Fibroblast of mammary gland (primary cell): ENCODE measurements at regions not wholly inside any gene's neighbourhood (a gene's known extent, or its start where the extent isn't known, plus 50 kb on each side); places are given as distances from the start of the nearest gene placed in this dataset.

Source experiments
- DNase-seq: peaks from one replicate; pipeline ENCODE4 v3.0.0-alpha.2; 2010; ENCODE audit warnings: low read depth
- H3K4me3 ChIP-seq: 2 replicates; pipeline ENCODE4 v1.5.1; 2011; ENCODE audit warnings: low read depth, mild to moderate bottlenecking, low read length, moderate library complexity; ENCODE audit not compliant: control insufficient read depth
- TF ChIP-seq, protein P1 (sequence below): conservative IDR thresholded peaks from 2 replicates; pipeline ENCODE4 v1.5.1; 2011; ENCODE audit warnings: low read depth, low read length, inconsistent platforms; ENCODE audit not compliant: control insufficient read depth, insufficient read depth

DNA sequence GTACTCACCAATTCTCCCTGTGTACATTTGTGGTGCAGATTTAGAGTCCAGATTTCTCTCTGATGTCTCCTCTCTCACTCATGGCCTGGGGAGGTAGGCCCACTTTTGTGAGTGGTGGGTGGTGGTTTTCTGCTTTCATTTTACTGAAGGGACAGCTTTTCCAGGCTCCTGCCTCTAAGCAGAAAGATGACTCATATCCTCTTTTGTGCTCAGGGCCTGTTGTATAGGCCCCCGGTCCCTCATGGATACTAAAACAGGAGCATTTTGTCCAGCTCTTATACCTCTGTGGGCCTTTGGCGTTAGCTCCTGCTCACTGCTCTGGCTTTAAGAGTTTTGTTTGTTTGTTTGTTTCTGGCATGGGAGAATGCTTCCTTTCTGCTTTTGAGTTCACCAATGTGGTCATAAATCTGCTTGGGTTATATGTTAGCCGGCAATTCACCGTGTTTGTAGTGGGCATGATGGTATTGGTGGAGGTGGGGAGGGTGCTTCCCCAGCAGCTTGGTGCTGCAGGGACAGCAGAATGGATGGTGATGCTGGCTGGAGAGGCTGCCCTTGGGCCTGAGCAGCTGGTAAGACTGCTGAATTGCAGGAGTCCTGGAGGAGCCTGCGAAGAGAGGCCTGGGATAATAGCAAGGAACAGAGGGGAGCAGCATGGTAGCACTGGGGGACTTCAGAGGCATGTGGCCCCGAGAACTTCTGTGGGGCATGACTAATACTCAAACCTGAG, 468.7 kb downstream of the RPS24 start:
- no peak overlapping the region for H3K4me3 ChIP-seq
- DNase-seq, result peak; percentile 39
- TF ChIP-seq, protein P1, sequence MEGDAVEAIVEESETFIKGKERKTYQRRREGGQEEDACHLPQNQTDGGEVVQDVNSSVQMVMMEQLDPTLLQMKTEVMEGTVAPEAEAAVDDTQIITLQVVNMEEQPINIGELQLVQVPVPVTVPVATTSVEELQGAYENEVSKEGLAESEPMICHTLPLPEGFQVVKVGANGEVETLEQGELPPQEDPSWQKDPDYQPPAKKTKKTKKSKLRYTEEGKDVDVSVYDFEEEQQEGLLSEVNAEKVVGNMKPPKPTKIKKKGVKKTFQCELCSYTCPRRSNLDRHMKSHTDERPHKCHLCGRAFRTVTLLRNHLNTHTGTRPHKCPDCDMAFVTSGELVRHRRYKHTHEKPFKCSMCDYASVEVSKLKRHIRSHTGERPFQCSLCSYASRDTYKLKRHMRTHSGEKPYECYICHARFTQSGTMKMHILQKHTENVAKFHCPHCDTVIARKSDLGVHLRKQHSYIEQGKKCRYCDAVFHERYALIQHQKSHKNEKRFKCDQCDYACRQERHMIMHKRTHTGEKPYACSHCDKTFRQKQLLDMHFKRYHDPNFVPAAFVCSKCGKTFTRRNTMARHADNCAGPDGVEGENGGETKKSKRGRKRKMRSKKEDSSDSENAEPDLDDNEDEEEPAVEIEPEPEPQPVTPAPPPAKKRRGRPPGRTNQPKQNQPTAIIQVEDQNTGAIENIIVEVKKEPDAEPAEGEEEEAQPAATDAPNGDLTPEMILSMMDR, result no peak

DNA sequence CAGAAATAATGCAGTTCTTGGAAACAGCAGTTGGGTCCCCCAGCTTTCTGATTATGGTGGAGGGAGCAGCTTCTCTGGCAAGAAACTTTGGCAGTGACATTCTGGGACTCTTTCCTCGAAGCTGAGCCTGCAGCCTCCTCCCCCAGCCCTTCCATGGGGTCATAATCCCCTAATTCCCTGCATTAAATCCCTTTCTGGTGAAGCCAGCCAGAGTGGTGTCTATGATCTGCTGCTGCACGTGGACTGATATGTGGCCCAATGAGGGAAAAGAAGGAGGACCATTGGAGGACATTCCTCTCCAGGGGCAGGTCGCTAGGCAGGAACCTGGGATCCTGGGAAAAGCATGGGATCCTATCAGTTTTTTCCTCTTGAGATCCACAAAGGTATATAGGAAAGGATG, 470.5 kb downstream of the RPS24 start:
- no peak for DNase-seq
- H3K4me3 ChIP-seq, result no peak overlapping the region
- TF ChIP-seq, protein P1, result no peak

DNA sequence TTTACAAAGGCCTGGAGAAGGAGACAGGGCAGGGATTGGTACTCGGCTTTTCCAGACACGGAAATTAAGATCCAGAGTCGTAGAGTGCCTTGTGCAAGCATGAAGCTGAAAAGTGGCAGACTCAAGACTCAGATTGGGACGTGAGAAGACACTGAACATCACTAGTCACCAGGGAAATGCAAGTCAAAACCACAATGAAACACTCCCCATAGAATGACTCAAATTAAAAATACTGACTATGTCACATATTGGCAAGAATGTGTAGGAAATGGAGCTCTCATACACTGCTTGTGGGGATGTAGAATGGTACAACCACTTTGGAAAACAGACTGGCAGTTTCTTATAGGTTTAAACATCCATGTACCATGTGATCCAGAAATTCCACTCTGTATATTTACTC, 472.0 kb downstream of the RPS24 start:
- H3K4me3 ChIP-seq, result no peak overlapping the region
- peak; percentile 48 for DNase-seq
- TF ChIP-seq, protein P1, result no peak

DNA sequence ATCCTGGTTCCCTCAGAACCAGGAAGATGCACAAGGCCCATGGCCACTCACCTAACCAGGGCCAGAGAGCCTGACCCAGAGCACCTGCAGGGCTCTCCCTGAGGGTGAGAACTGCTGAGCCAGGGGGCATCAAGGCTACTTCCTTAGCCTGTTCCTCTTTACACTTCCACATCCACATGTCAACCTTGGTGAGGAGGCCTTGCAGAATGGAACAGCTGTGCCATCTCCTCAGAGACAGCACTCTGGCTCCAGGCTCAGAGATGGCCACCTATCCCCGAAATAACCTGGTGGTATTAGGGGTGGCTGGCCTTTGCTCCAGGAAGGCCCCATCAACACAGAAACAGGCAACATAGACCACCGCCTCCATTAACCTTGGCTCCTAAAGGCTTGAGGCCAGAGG, 473.0 kb downstream of the RPS24 start:
- no peak for DNase-seq
- TF ChIP-seq, protein P1, result no peak
- no peak overlapping the region for H3K4me3 ChIP-seq

DNA sequence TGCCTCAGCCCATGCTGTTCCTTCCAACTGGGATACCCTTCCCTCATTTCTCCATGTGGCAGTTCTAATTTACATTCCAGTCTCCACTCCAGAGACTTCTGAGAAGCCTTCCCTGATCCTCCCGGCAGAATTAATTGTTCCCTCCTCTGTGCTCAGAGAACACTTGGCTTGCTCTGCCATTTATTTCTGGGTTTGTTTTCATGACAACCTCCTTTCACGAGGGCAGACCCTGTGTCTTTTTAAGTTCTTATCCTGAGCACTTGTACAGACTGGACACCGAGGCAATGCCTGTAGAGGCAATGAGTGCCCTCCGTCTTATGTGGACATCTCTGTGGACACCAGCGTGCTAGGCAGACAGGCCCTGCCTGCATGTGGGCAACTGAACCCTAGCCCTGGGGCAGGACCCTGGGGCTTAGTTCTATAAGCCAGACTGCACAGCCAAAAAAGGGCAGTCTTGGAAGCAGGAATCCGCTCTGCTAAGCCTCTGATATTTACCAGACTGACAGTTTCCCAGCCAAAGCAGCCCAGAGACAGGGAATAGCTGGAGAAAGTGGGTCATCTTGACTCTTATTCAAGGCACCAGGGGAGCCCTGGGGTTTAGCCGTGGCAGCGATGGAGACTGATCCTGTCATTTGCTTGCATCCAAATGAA, 474.0 kb downstream of the RPS24 start:
- H3K4me3 ChIP-seq, result no peak overlapping the region
- TF ChIP-seq, protein P1, result no peak
- DNase-seq, result no peak

DNA sequence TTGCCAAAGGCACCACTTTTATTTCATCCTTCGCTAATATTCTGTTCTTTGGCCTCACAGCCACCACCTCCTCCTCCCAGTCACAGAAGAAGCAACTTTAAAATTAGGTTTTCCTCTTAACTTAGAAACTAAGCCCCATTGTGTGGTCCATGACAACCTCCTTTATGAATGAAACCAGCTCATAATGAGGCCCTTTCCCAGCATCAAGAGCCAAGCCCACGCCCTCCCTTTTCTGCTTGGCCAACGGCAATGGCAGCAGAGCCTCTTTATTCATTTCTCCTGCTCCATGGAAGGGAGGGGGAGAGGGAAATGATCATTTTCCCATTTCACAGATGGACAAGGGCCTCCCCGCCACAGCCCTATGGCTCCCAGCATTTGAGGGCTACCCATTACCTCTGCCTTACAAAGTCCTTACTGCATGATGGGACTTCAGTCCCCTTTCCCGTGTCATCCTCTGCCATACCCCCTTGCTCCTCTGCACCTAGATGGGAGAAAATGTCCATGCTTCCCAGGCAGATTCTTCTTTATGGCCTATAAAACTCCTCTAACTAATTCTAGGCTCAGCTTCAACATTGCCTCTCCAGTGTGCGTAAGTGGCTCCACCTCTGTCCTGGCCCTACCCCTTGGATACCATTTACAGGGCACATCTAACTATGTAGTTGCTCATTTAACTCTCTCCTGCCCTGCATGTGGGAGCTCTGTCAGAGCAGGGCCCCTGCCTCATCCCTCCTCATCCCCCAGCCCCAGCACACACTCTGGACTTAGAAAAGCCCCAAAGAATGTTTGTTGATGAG, 475.5 kb downstream of the RPS24 start:
- DNase-seq, result no peak
- TF ChIP-seq, protein P1, result no peak

More for the DNA sequence above, 475.5 kb downstream of the RPS24 start:
- no peak overlapping the region for H3K4me3 ChIP-seq
